Liver (tissue), 3 donors: ENCODE measurements at regions not wholly inside any gene's neighbourhood (a gene's known extent, or its start where the extent isn't known, plus 50 kb on each side); places are given as distances from the start of the nearest gene placed in this dataset.

Experiments
- CTCF ChIP-seq: fragments of 150-350 bp; IDR thresholded peaks from 2 replicates; pipeline ENCODE4 v1.5.1; 2017; ENCODE audit warnings: improper control_type of control experiment, low read depth, low read length; ENCODE audit not compliant: missing input control
- EGR1 ChIP-seq, 2 donors: IDR thresholded peaks; 2 replicates each; pipeline ENCODE4 v1.6.1; 2016 to 2018; ENCODE audit warnings: antibody characterized with exemption in 2 of 2, low read depth in 2 of 2
- GABPA ChIP-seq, 2 donors: IDR thresholded peaks in 1 of 2; conservative IDR thresholded peaks in 1 of 2; 2 replicates each; pipeline ENCODE4 v1.6.1; 2016; ENCODE audit warnings: antibody characterized with exemption in 2 of 2, mild to moderate bottlenecking in 1 of 2, moderate library complexity in 1 of 2
- HNF4G ChIP-seq: IDR thresholded peaks from 2 replicates; pipeline ENCODE4 v1.6.1; 2016; ENCODE audit warnings: antibody characterized with exemption
- MAX ChIP-seq: IDR thresholded peaks from 2 replicates; pipeline ENCODE4 v1.6.1; 2016; ENCODE audit warnings: antibody characterized with exemption
- RAD21 ChIP-seq, 2 donors: IDR thresholded peaks; 2 replicates each; pipeline ENCODE4 v1.6.1; 2016; ENCODE audit warnings: antibody characterized with exemption in 2 of 2, mild to moderate bottlenecking in 2 of 2
- REST ChIP-seq: IDR thresholded peaks from 2 replicates; pipeline ENCODE4 v1.6.1; 2016; ENCODE audit warnings: antibody characterized with exemption, mild to moderate bottlenecking
- TAF1 ChIP-seq: conservative IDR thresholded peaks from 2 replicates; pipeline ENCODE4 v1.6.1; 2016; ENCODE audit warnings: antibody characterized with exemption, mild to moderate bottlenecking
- donor health status: healthy.
- donor health status: healthy.

- TF ChIP-seq CTCF (no peak), TAF1 (no peak), REST (no peak), EGR1 (IDR thresholded peaks at IDR 0.05; ENCODE audit: low read depth in 2 of 2) (no peak), GABPA (IDR thresholded peaks at IDR 0.05 in 1 of 2, conservative IDR thresholded peaks at IDR 0.05 in 1 of 2) (no peak), HNF4G (no peak), MAX (no peak), RAD21 (IDR thresholded peaks at IDR 0.05) (no peak)
Observed at GRCh38 chr3:148206446-148206845, 491.3 kb upstream of the AGTR1 start.
